Keratinocyte (primary cell): ENCODE measurements at regions not wholly inside any gene's neighbourhood (a gene's known extent, or its start where the extent isn't known, plus 50 kb on each side); places are given as distances from the start of the nearest gene placed in this dataset.

Experiments
- DNase-seq: peaks from one replicate; pipeline ENCODE4 v3.0.0-alpha.2; 2011; ENCODE audit warnings: low read depth, missing footprints, low spot score
- FAIRE-seq: peaks from 2 replicates; lab custom pipeline; 2011; peaks lifted over from hg19 to GRCh38; lab: Jason Lieb, UNC
- H2AFZ ChIP-seq: 2 replicates; pipeline ENCODE4 v1.6.0; 2012; ENCODE audit warnings: low read length, control low read depth, inconsistent platforms; ENCODE audit not compliant: control insufficient read depth
- H3K27ac ChIP-seq: 2 replicates; pipeline ENCODE4 v1.5.1; 2011; ENCODE audit warnings: low read length; ENCODE audit not compliant: control insufficient read depth, insufficient read depth
- H3K27me3 ChIP-seq: 3 replicates; pipeline ENCODE4 v1.6.0; 2011; ENCODE audit warnings: low read length; ENCODE audit not compliant: control insufficient read depth, insufficient read depth; ENCODE audit errors: extremely low read depth
- H3K36me3 ChIP-seq, 2 experiments: 2 replicates in 1 of 2; 3 replicates in 1 of 2; pipeline ENCODE4 v1.5.1; 2011; ENCODE audit warnings: low read length in 2 of 2, mild to moderate bottlenecking in 1 of 2; ENCODE audit not compliant: control insufficient read depth in 2 of 2, insufficient read depth in 2 of 2; ENCODE audit errors: extremely low read depth in 1 of 2
- H3K4me1 ChIP-seq: 3 replicates; pipeline ENCODE4 v1.5.1; 2011; ENCODE audit warnings: low read length; ENCODE audit not compliant: control insufficient read depth, insufficient read depth; ENCODE audit errors: extremely low read depth
- H3K4me2 ChIP-seq: 3 replicates; pipeline ENCODE4 v1.6.0; 2011; ENCODE audit warnings: low read depth, low read length; ENCODE audit not compliant: control insufficient read depth, insufficient read depth; ENCODE audit errors: extremely low read depth
- H3K4me3 ChIP-seq, 3 experiments: fragments of 200-600 bp in 1 of 3; sonication (generic) in 1 of 3; 2 replicates in 2 of 3; 3 replicates in 1 of 3; pipeline ENCODE4 v1.5.1; 2011 to 2016; ENCODE audit warnings: low read length in 3 of 3, mild to moderate bottlenecking in 3 of 3, control low read depth in 2 of 3, inconsistent platforms in 1 of 3, low read depth in 1 of 3, mixed read lengths in 1 of 3, mixed run types in 1 of 3, moderate library complexity in 1 of 3; ENCODE audit not compliant: control insufficient read depth in 2 of 3, insufficient read depth in 2 of 3; ENCODE audit errors: extremely low read depth in 1 of 3
- H3K79me2 ChIP-seq: 2 replicates; pipeline ENCODE4 v1.6.0; 2012; ENCODE audit warnings: low read length; ENCODE audit not compliant: control insufficient read depth, insufficient read depth
- H3K9ac ChIP-seq: 3 replicates; pipeline ENCODE4 v1.6.0; 2011; ENCODE audit warnings: low read length; ENCODE audit not compliant: control insufficient read depth, insufficient read depth; ENCODE audit errors: extremely low read depth
- H3K9me1 ChIP-seq: 3 replicates; pipeline ENCODE4 v1.6.0; 2011; ENCODE audit warnings: low read length; ENCODE audit not compliant: control insufficient read depth, insufficient read depth; ENCODE audit errors: extremely low read depth
- H3K9me3 ChIP-seq: 2 replicates; pipeline ENCODE4 v1.5.1; 2012; ENCODE audit warnings: low read depth, low read length; ENCODE audit not compliant: control insufficient read depth
- H4K20me1 ChIP-seq: 3 replicates; pipeline ENCODE4 v1.6.0; 2011; ENCODE audit warnings: low read length; ENCODE audit not compliant: control insufficient read depth, insufficient read depth; ENCODE audit errors: extremely low read depth
- CTCF ChIP-seq, 3 experiments: IDR thresholded peaks in 1 of 3; conservative IDR thresholded peaks in 1 of 3; optimal IDR thresholded peaks in 1 of 3; 2 replicates in 2 of 3; 3 replicates in 1 of 3; pipeline versions ENCODE3 to v1.5.1; 2011; ENCODE audit warnings: low read length in 3 of 3, mild to moderate bottlenecking in 3 of 3, moderate library complexity in 2 of 3, control low read depth in 1 of 3, inconsistent platforms in 1 of 3; ENCODE audit not compliant: insufficient read depth in 2 of 3; ENCODE audit errors: extremely low read depth in 1 of 3
- EZH2 ChIP-seq: IDR thresholded peaks from one replicate; pipeline ENCODE4 v1.6.1; 2012; ENCODE audit warnings: inconsistent platforms, mild to moderate bottlenecking, low read length, moderate library complexity
- dilution Hi-C: fragments of 300-500 bp; cut with MboI; formaldehyde crosslinking; loops from one replicate; pipeline ENCODE4 v1.7.0; 2020; ENCODE audit warnings: low sequenced_read_pairs; ENCODE audit not compliant: extremely low pct_ligation_motif_present

GRCh38 chr1:5435414-5435813 lies 556.8 kb downstream of the NPHP4 start:
- Histone ChIP-seq H4K20me1 (no peaks in the 10 kb centered on the region), H3K9me3 (no peaks in the 10 kb centered on the region), H3K4me2 (no peak overlapping the region), H2AFZ (no peak overlapping the region), H3K9me1 (no peaks in the 10 kb centered on the region), H3K9ac (no peak overlapping the region), H3K36me3 (no peaks in the 10 kb centered on the region), H3K4me1 (no peaks in the 10 kb centered on the region), H3K27me3 (peaks cover 7% of the 10 kb centered on the region), H3K79me2 (no peaks in the 10 kb centered on the region), H3K27ac (no peak overlapping the region), H3K4me3 (no peak overlapping the region)
- dilution Hi-C loops: no loop called here
- TF ChIP-seq CTCF (optimal IDR thresholded peaks at IDR 0.05 in 1 of 3, IDR thresholded peaks at IDR 0.05 in 1 of 3, conservative IDR thresholded peaks at IDR 0.05 in 1 of 3; ENCODE audit: extremely low read depth in 1 of 3, insufficient read depth in 2 of 3, low read length in 3 of 3) (no peak), EZH2 (no peak)
- DNase-seq (no peak), FAIRE-seq (no peak)

- Histone ChIP-seq H3K27ac (no peak overlapping the region), H3K27me3 (peaks cover 7% of the 10 kb centered on the region), H4K20me1 (no peaks in the 10 kb centered on the region), H3K9ac (no peak overlapping the region), H3K36me3 (no peaks in the 10 kb centered on the region), H3K9me1 (no peaks in the 10 kb centered on the region), H3K79me2 (no peaks in the 10 kb centered on the region), H3K4me1 (no peaks in the 10 kb centered on the region), H3K4me3 (no peak overlapping the region), H3K4me2 (no peak overlapping the region), H3K9me3 (no peaks in the 10 kb centered on the region), H2AFZ (no peak overlapping the region)
- TF ChIP-seq EZH2 (no peak), CTCF (optimal IDR thresholded peaks at IDR 0.05 in 1 of 3, IDR thresholded peaks at IDR 0.05 in 1 of 3, conservative IDR thresholded peaks at IDR 0.05 in 1 of 3; ENCODE audit: extremely low read depth in 1 of 3, insufficient read depth in 2 of 3, low read length in 3 of 3) (no peak)
- FAIRE-seq (no peak), DNase-seq (no peak)
- dilution Hi-C loops: no loop called here
Measured at GRCh38 chr1:5432436-5432835, 559.8 kb downstream of the NPHP4 start.
